ENCODE measurements at regions not wholly inside any gene's neighbourhood (a gene's known extent, or its start where the extent isn't known, plus 50 kb on each side); places are given as distances from the start of the nearest gene placed in this dataset.

DNA sequence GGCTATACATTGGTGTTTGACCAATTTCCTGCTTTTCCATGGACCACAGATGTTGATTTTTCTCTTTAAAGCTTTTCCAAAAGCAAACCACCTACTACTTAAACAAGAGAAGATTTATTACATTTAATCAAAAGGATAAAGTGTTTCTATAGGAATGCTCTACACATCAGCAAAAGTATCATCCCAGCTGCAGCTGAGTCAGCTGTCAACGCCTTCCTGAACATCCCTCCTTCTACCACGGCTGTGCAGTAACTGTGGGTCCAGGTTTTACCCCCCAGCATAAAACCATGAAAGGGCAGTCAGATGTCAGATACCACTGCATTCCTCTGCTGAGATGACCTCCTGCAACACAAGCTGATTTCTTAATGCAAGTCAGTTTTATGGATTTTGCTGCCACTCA is 524.5 kb upstream of the MEX3C start:
- intact Hi-C loops (cut with DNase I), result no loop called here
- no peaks in the 10 kb centered on the region for H3K9me3 ChIP-seq
- H3K4me3 ChIP-seq, result no peak overlapping the region
- H3K27me3 ChIP-seq, result no peaks in the 10 kb centered on the region
- no peaks in the 10 kb centered on the region for H3K36me3 ChIP-seq
- ATAC-seq (no peak), DNase-seq (no peak)
- WGBS, 4 donors, result 45 to 70% (median 58%) methylated on average over 2 of the region's 2 CpGs
- TF ChIP-seq POLR2A (IDR thresholded peaks at IDR 0.05), result no peak
- no peak for TF ChIP-seq CTCF (IDR thresholded peaks at IDR 0.05)
- H3K4me1 ChIP-seq, result no peaks in the 10 kb centered on the region
- H3K27ac ChIP-seq, result no peak overlapping the region

- Histone ChIP-seq H3K4me3 (no peak overlapping the region), H3K27me3 (no peaks in the 10 kb centered on the region), H3K36me3 (no peaks in the 10 kb centered on the region), H3K27ac (no peak overlapping the region), H3K4me1 (no peaks in the 10 kb centered on the region), H3K9me3 (peaks cover 0 to 6% (median 0%) of the 10 kb centered on the region in 12 donors)
- DNase-seq, result no peak
- WGBS, 4 donors, result 63 to 72% (median 67%) methylated on average over 9 of the region's 9 CpGs
- TF ChIP-seq POLR2A (IDR thresholded peaks at IDR 0.05) (no peak), CTCF (IDR thresholded peaks at IDR 0.05) (no peak)
- no peak for ATAC-seq
- intact Hi-C loops (cut with DNase I), result no loop called here
These were observed 527.6 kb upstream of the MEX3C start for GRCh38 chr18:51724790-51725721.

DNA sequence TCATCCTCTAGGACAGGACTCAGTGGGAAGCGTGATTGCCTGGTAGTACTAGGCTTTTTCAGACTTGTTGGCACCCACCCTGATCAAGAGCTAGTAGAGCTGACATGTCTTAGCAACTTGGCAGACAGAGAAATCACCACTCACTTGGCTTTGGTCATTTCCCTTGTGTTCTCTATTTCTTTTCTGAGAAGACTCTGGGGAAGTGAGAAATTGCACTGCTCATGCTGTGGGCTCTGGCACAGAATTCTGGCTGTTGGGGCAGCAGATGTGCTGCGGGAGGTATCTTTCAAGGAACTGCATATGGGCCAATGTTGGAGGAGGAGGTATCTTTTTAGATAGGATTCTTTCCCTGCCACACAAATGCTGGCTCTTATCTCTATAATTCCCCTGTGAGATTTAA is 529.1 kb upstream of the MEX3C start:
- no peak for DNase-seq
- Histone ChIP-seq H3K27ac (no peak overlapping the region), H3K27me3 (peaks cover 0 to 4% (median 0%) of the 10 kb centered on the region in 9 donors), H3K4me1 (no peaks in the 10 kb centered on the region), H3K36me3 (no peaks in the 10 kb centered on the region), H3K9me3 (peaks cover 0 to 6% (median 0%) of the 10 kb centered on the region in 12 donors), H3K4me3 (no peak overlapping the region)
- no peak for ATAC-seq
- WGBS, 4 donors, result 63 to 77% (median 71%) methylated on average over 2 of the region's 2 CpGs
- intact Hi-C loops (cut with DNase I), result no loop called here
- no peak for TF ChIP-seq POLR2A (IDR thresholded peaks at IDR 0.05)
- no peak for TF ChIP-seq CTCF (IDR thresholded peaks at IDR 0.05)

GRCh38 chr18:51727780-51728179 is 530.3 kb upstream of the MEX3C start:
- intact Hi-C loops (cut with DNase I), result no loop called here
- H3K36me3 ChIP-seq, result no peaks in the 10 kb centered on the region
- ATAC-seq (no peak), DNase-seq (no peak)
- peaks cover 0 to 4% (median 0%) of the 10 kb centered on the region in 9 donors for H3K27me3 ChIP-seq
- H3K4me1 ChIP-seq, result no peaks in the 10 kb centered on the region
- H3K9me3 ChIP-seq, result peaks cover 0 to 6% (median 0%) of the 10 kb centered on the region in 12 donors
- H3K27ac ChIP-seq, result no peak overlapping the region
- no peak overlapping the region for H3K4me3 ChIP-seq
- TF ChIP-seq POLR2A (IDR thresholded peaks at IDR 0.05), result no peak
- no peak for TF ChIP-seq CTCF (IDR thresholded peaks at IDR 0.05)

All from heart left ventricle (tissue), 16 donors.